ENCODE measurements at regions not wholly inside any gene's neighbourhood (a gene's known extent, or its start where the extent isn't known, plus 50 kb on each side); places are given as distances from the start of the nearest gene placed in this dataset.

GRCh38 chr6:92174398-92175073 lies 1244.8 kb downstream of the EPHA7 start:
- TF ChIP-seq, protein P1, sequence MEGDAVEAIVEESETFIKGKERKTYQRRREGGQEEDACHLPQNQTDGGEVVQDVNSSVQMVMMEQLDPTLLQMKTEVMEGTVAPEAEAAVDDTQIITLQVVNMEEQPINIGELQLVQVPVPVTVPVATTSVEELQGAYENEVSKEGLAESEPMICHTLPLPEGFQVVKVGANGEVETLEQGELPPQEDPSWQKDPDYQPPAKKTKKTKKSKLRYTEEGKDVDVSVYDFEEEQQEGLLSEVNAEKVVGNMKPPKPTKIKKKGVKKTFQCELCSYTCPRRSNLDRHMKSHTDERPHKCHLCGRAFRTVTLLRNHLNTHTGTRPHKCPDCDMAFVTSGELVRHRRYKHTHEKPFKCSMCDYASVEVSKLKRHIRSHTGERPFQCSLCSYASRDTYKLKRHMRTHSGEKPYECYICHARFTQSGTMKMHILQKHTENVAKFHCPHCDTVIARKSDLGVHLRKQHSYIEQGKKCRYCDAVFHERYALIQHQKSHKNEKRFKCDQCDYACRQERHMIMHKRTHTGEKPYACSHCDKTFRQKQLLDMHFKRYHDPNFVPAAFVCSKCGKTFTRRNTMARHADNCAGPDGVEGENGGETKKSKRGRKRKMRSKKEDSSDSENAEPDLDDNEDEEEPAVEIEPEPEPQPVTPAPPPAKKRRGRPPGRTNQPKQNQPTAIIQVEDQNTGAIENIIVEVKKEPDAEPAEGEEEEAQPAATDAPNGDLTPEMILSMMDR (IDR thresholded peaks at IDR 0.05): no peak
- TF ChIP-seq POLR2AphosphoS5 (IDR thresholded peaks at IDR 0.05): no peak

All from upper lobe of left lung (tissue), 4 donors.